ENCODE measurements at regions not wholly inside any gene's neighbourhood (a gene's known extent, or its start where the extent isn't known, plus 50 kb on each side); places are given as distances from the start of the nearest gene placed in this dataset.

- no peaks in the 10 kb centered on the region for H3K4me1 Mint-ChIP-seq (ENCODE audit: low read depth, unreplicated experiment)
- peaks cover 4% of the 10 kb centered on the region for H3K36me3 Mint-ChIP-seq (ENCODE audit: unreplicated experiment)
- H3K4me3 Mint-ChIP-seq (ENCODE audit: unreplicated experiment), result peak overlapping the region; percentile 26
- peaks cover 3% of the 10 kb centered on the region for H3K27me3 Mint-ChIP-seq (ENCODE audit: unreplicated experiment)
- no peak overlapping the region for H3K27ac Mint-ChIP-seq (ENCODE audit: unreplicated experiment)
- no peak for DNase-seq
- no peak for TF ChIP-seq CTCF (IDR thresholded peaks at IDR 0.05; ENCODE audit: partially characterized antibody, unreplicated experiment)
- no peaks in the 10 kb centered on the region for H3K9me3 Mint-ChIP-seq (ENCODE audit: unreplicated experiment)
Measured at GRCh38 chr3:95333826-95334225, 1271.0 kb downstream of the NSUN3 start.

GRCh38 chr3:95334461-95334860 lies 1271.6 kb downstream of the NSUN3 start:
- peaks cover 4% of the 10 kb centered on the region for H3K36me3 Mint-ChIP-seq (ENCODE audit: unreplicated experiment)
- H3K27ac Mint-ChIP-seq (ENCODE audit: unreplicated experiment), result no peak overlapping the region
- DNase-seq, result no peak
- H3K9me3 Mint-ChIP-seq (ENCODE audit: unreplicated experiment), result no peaks in the 10 kb centered on the region
- no peaks in the 10 kb centered on the region for H3K4me1 Mint-ChIP-seq (ENCODE audit: low read depth, unreplicated experiment)
- no peak overlapping the region for H3K4me3 Mint-ChIP-seq (ENCODE audit: unreplicated experiment)
- peaks cover 3% of the 10 kb centered on the region for H3K27me3 Mint-ChIP-seq (ENCODE audit: unreplicated experiment)
- TF ChIP-seq CTCF (IDR thresholded peaks at IDR 0.05; ENCODE audit: partially characterized antibody, unreplicated experiment), result no peak

- DNase-seq, result no peak
- Mint-ChIP-seq H3K27ac (ENCODE audit: unreplicated experiment) (no peak overlapping the region), H3K4me3 (ENCODE audit: unreplicated experiment) (no peak overlapping the region), H3K27me3 (ENCODE audit: unreplicated experiment) (peaks cover under 1% of the 10 kb centered on the region), H3K4me1 (ENCODE audit: low read depth, unreplicated experiment) (no peaks in the 10 kb centered on the region), H3K36me3 (ENCODE audit: unreplicated experiment) (peaks cover 2% of the 10 kb centered on the region), H3K9me3 (ENCODE audit: unreplicated experiment) (no peaks in the 10 kb centered on the region)
- TF ChIP-seq CTCF (IDR thresholded peaks at IDR 0.05; ENCODE audit: partially characterized antibody, unreplicated experiment), result no peak
Measured at GRCh38 chr3:95335517-95335916, 1272.7 kb downstream of the NSUN3 start.

GRCh38 chr3:95338446-95338845 lies 1275.6 kb downstream of the NSUN3 start:
- Mint-ChIP-seq H3K4me3 (ENCODE audit: unreplicated experiment) (no peak overlapping the region), H3K36me3 (ENCODE audit: unreplicated experiment) (no peaks in the 10 kb centered on the region), H3K9me3 (ENCODE audit: unreplicated experiment) (peaks cover 1% of the 10 kb centered on the region), H3K27me3 (ENCODE audit: unreplicated experiment) (peaks cover 2% of the 10 kb centered on the region), H3K27ac (ENCODE audit: unreplicated experiment) (no peak overlapping the region), H3K4me1 (ENCODE audit: low read depth, unreplicated experiment) (no peaks in the 10 kb centered on the region)
- no peak for TF ChIP-seq CTCF (IDR thresholded peaks at IDR 0.05; ENCODE audit: partially characterized antibody, unreplicated experiment)
- no peak for DNase-seq

- H3K9me3 Mint-ChIP-seq (ENCODE audit: unreplicated experiment), result peaks cover 1% of the 10 kb centered on the region
- no peaks in the 10 kb centered on the region for H3K36me3 Mint-ChIP-seq (ENCODE audit: unreplicated experiment)
- DNase-seq, result no peak
- H3K27ac Mint-ChIP-seq (ENCODE audit: unreplicated experiment), result no peak overlapping the region
- no peak for TF ChIP-seq CTCF (IDR thresholded peaks at IDR 0.05; ENCODE audit: partially characterized antibody, unreplicated experiment)
- H3K27me3 Mint-ChIP-seq (ENCODE audit: unreplicated experiment), result peaks cover 2% of the 10 kb centered on the region
- no peaks in the 10 kb centered on the region for H3K4me1 Mint-ChIP-seq (ENCODE audit: low read depth, unreplicated experiment)
- no peak overlapping the region for H3K4me3 Mint-ChIP-seq (ENCODE audit: unreplicated experiment)
Measured at GRCh38 chr3:95341314-95341713, 1278.5 kb downstream of the NSUN3 start.

Data from glutamatergic neuron (in vitro differentiated cells).